ENCODE measurements at regions not wholly inside any gene's neighbourhood (a gene's known extent, or its start where the extent isn't known, plus 50 kb on each side); places are given as distances from the start of the nearest gene placed in this dataset.

DNA sequence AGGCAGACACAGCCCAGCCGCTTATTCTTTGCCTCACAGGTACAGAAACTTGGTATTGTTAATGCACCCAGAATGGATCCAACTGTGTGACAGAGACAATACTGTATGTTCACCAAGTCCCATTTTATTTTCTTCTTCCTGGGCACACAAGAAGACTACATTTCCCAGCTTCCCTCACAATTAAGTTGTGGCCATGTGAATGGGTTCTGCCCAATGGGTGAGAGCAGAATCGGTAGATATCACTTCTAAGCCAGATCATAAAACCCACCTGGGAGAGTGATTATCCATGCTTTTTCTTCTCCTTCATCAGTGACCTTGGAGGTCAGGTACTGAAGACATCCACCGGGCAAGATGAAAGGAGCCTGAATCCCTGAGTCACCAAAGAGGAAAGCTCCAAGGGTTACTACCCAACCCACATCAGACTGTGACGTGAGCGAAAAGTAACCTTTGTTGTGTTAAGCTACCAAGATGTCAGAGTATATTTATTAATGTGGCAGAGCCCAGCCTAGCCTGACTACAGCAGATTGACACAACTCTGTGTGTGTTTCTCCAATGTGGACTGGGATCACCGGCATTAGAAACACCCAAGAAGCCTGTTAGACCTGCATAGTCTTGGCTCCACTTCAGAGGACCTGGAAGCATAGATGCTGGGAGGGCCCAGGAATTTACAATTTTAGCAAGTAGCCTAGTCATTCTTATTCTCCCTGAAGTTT is 79.1 kb upstream of the GRIK3 start:
- CTCF ChIA-PET, result no interaction called here
- POLR2A ChIA-PET, result no interaction called here
- no peaks in the 10 kb centered on the region for H3K4me1 Mint-ChIP-seq
- H3K27ac Mint-ChIP-seq, result no peak overlapping the region
- no peaks in the 10 kb centered on the region for H3K27me3 Mint-ChIP-seq
- no peaks in the 10 kb centered on the region for H3K9me3 Mint-ChIP-seq
- no peak for DNase-seq
- H3K4me3 Mint-ChIP-seq, result no peak overlapping the region
- H3K36me3 Mint-ChIP-seq (ENCODE audit: low read depth), result no peaks in the 10 kb centered on the region

- Mint-ChIP-seq H3K4me1 (no peaks in the 10 kb centered on the region), H3K27me3 (peaks cover 5% of the 10 kb centered on the region), H3K27ac (no peak overlapping the region), H3K36me3 (ENCODE audit: low read depth) (no peaks in the 10 kb centered on the region), H3K4me3 (no peak overlapping the region), H3K9me3 (no peaks in the 10 kb centered on the region)
- DNase-seq, result no peak
- ChIA-PET CTCF (no interaction called here), POLR2A (no interaction called here)
These were observed 84.5 kb upstream of the GRIK3 start for GRCh38 chr1:37118790-37119189.

DNA sequence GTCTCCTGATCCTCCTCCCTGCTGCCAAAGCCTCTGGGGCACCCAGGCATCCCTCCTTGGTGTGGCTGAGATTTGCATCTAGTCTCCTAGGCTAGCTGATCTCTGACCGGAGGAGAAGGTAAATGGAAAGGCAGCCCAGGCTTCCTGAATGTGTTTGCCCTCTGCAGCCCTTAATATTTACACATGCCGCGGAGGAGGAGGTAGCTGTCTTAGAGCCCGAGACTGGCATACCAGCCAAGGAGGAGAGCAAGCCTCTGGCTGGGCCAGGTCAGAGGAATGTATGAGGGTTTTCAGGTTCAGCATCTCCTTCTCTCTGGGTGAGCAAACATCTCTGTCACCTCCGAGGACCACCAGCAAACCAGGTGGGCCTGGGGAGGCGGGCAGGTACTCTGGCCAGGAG is 86.0 kb upstream of the GRIK3 start:
- POLR2A ChIA-PET, result no interaction called here
- CTCF ChIA-PET, result no interaction called here
- H3K36me3 Mint-ChIP-seq (ENCODE audit: low read depth), result no peaks in the 10 kb centered on the region

GRCh38 chr1:37123276-37124115 is 89.2 kb upstream of the GRIK3 start:
- CTCF ChIA-PET, result no interaction called here
- Mint-ChIP-seq H3K4me1 (no peaks in the 10 kb centered on the region), H3K27ac (no peak overlapping the region), H3K36me3 (ENCODE audit: low read depth) (no peaks in the 10 kb centered on the region), H3K9me3 (no peaks in the 10 kb centered on the region), H3K4me3 (no peak overlapping the region), H3K27me3 (peaks cover 5% of the 10 kb centered on the region)
- POLR2A ChIA-PET, result no interaction called here
- no peak for DNase-seq

More for the DNA sequence above, 86.0 kb upstream of the GRIK3 start:
- no peak for DNase-seq
- H3K9me3 Mint-ChIP-seq, result no peaks in the 10 kb centered on the region
- H3K4me1 Mint-ChIP-seq, result no peaks in the 10 kb centered on the region
- H3K27me3 Mint-ChIP-seq, result peaks cover 5% of the 10 kb centered on the region
- H3K4me3 Mint-ChIP-seq, result no peak overlapping the region
- no peak overlapping the region for H3K27ac Mint-ChIP-seq

DNA sequence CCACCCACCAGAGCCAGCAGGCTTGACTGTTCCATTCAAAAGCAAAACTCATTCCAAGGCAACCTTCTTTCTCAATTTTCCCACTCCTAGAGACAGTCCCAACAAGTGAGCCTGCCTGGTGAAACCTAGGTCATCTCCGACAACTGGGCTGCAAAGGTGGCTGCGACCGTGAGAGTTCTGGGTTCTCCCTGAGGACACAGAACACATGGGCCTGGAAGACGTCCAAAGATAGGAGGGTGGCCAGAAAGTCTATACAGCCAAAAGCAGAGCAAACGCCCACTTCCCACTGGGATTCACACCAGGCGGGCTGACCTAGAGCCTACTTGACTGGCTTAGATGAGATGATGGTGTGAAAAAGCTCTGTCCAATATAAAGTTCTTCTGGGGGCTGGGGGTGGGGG is 90.2 kb upstream of the GRIK3 start:
- no peaks in the 10 kb centered on the region for H3K36me3 Mint-ChIP-seq (ENCODE audit: low read depth)
- CTCF ChIA-PET, result no interaction called here
- H3K4me3 Mint-ChIP-seq, result no peak overlapping the region
- no peaks in the 10 kb centered on the region for H3K9me3 Mint-ChIP-seq
- H3K4me1 Mint-ChIP-seq, result no peaks in the 10 kb centered on the region
- H3K27ac Mint-ChIP-seq, result no peak overlapping the region
- H3K27me3 Mint-ChIP-seq, result peaks cover 5% of the 10 kb centered on the region
- no peak for DNase-seq
- POLR2A ChIA-PET, result no interaction called here

DNA sequence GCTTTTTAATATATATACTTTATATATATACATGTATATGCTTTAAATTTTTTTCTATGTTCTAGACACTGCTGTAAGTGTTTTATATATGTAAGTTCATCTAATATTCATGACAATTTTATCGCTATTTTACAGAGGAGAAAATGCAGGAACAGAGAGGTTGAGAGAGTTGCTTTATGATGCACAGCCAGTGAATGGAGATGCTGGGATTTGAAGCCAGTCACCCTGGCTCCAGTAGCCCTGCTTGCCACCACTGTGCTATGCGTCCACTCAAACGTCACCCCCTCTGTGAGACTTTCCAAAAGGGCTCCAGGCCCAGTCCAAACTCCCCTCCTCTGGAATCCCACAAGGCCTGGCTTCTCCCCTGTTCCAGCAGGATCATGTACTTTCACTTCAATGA is 91.0 kb upstream of the GRIK3 start:
- Mint-ChIP-seq H3K36me3 (ENCODE audit: low read depth) (no peaks in the 10 kb centered on the region), H3K4me1 (no peaks in the 10 kb centered on the region), H3K27me3 (peaks cover 5% of the 10 kb centered on the region), H3K27ac (no peak overlapping the region), H3K4me3 (no peak overlapping the region), H3K9me3 (no peaks in the 10 kb centered on the region)
- no peak for DNase-seq
- ChIA-PET CTCF (no interaction called here), POLR2A (no interaction called here)

DNA sequence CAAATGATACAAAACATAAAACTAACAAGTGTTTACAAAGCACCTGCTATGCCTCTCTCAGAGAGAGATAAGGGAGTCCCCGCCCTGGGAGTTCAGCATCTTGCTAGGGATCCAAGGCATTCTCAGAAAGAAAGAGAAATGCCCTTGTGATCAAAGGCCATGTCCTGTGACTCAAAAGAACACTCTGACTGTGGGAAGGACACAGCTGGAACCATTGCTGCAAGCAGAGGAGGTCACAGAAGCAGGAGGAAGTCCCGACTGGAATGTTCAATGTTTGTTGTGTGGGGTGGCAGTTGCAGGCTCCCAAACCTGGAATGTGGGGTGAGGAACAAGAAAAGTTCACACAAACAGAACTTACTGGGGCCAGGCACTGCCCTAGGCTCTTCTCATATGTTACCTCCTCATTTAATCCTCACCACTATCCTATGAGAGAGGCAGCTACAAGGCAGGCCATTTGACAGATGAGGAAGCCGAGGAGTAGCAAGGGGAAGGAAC is 93.0 kb upstream of the GRIK3 start:
- Mint-ChIP-seq H3K27ac (no peak overlapping the region), H3K4me3 (no peak overlapping the region), H3K4me1 (no peaks in the 10 kb centered on the region), H3K36me3 (ENCODE audit: low read depth) (no peaks in the 10 kb centered on the region), H3K9me3 (no peaks in the 10 kb centered on the region), H3K27me3 (no peaks in the 10 kb centered on the region)
- ChIA-PET POLR2A (no interaction called here), CTCF (no interaction called here)
- DNase-seq, result no peak

- Mint-ChIP-seq H3K27me3 (no peaks in the 10 kb centered on the region), H3K27ac (no peak overlapping the region), H3K4me1 (no peaks in the 10 kb centered on the region), H3K9me3 (no peaks in the 10 kb centered on the region), H3K36me3 (ENCODE audit: low read depth) (no peaks in the 10 kb centered on the region), H3K4me3 (no peak overlapping the region)
- ChIA-PET POLR2A (no interaction called here), CTCF (no interaction called here)
- no peak for DNase-seq
These were observed 93.8 kb upstream of the GRIK3 start for GRCh38 chr1:37128091-37128490.

GRCh38 chr1:37130221-37130948 is 96.1 kb upstream of the GRIK3 start:
- CTCF ChIA-PET, result no interaction called here
- Mint-ChIP-seq H3K4me1 (no peaks in the 10 kb centered on the region), H3K36me3 (ENCODE audit: low read depth) (no peaks in the 10 kb centered on the region), H3K27ac (no peak overlapping the region), H3K27me3 (no peaks in the 10 kb centered on the region), H3K4me3 (no peak overlapping the region), H3K9me3 (no peaks in the 10 kb centered on the region)
- POLR2A ChIA-PET, result no interaction called here
- DNase-seq, result no peak

- ChIA-PET POLR2A (no interaction called here), CTCF (no interaction called here)
- H3K36me3 Mint-ChIP-seq (ENCODE audit: low read depth), result no peaks in the 10 kb centered on the region
- H3K4me1 Mint-ChIP-seq, result no peaks in the 10 kb centered on the region
- no peak overlapping the region for H3K27ac Mint-ChIP-seq
- no peak overlapping the region for H3K4me3 Mint-ChIP-seq
- no peaks in the 10 kb centered on the region for H3K27me3 Mint-ChIP-seq
- no peak for DNase-seq
- no peaks in the 10 kb centered on the region for H3K9me3 Mint-ChIP-seq
These were observed 97.0 kb upstream of the GRIK3 start for GRCh38 chr1:37131281-37131680.

DNA sequence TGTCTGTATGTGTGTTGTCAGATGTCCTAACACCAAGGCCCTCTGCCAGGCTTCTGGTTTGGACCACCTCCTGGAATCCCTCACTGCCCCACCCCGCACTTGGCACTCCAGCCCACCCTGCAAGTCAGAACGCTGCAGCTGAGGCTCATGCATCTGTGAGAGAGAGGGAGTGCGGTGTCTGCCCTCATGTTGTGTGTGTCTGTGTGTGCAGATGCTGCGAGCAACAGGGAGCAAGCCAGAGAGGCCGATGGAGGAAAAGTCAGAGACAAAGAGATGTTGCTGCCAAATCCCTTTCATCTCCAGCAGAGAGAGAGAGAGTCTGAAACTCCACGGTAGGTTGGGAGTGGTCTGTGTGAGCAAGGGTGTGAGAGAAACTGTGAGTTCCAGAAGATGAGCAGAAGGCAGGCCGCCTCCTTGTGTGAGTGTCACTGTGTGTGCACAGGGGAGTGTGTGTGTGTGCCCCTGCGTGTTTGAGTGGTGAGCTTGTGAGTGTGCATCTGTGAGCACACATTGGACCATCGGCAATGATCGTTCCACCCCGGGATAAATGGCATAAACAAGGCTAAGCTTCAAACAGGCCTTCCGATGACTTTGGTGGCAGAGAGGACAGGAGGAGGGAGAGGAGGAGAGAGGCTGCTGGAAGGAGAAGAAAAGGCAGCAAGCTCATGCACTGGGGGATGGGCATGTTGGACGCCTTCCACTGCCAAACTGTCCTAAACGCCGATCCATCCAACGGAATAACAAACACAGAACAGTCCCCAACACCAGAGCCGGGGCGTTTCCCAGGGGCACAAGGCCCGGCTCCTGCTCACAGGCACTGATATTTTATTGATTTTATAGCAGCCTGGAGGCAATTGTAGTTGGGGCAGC is 99.2 kb upstream of the GRIK3 start:
- Mint-ChIP-seq H3K27me3 (no peaks in the 10 kb centered on the region), H3K4me3 (no peak overlapping the region), H3K36me3 (ENCODE audit: low read depth) (no peaks in the 10 kb centered on the region), H3K4me1 (no peaks in the 10 kb centered on the region), H3K27ac (no peak overlapping the region), H3K9me3 (no peaks in the 10 kb centered on the region)
- ChIA-PET POLR2A (no interaction called here), CTCF (no interaction called here)
- no peak for DNase-seq

- no peak for DNase-seq
- H3K27me3 Mint-ChIP-seq, result no peaks in the 10 kb centered on the region
- no peak overlapping the region for H3K27ac Mint-ChIP-seq
- H3K4me3 Mint-ChIP-seq, result no peak overlapping the region
- H3K36me3 Mint-ChIP-seq (ENCODE audit: low read depth), result no peaks in the 10 kb centered on the region
- POLR2A ChIA-PET, result no interaction called here
- H3K4me1 Mint-ChIP-seq, result no peaks in the 10 kb centered on the region
- no peaks in the 10 kb centered on the region for H3K9me3 Mint-ChIP-seq
- CTCF ChIA-PET, result no interaction called here
These were observed 100.3 kb upstream of the GRIK3 start for GRCh38 chr1:37134599-37134998.

DNA sequence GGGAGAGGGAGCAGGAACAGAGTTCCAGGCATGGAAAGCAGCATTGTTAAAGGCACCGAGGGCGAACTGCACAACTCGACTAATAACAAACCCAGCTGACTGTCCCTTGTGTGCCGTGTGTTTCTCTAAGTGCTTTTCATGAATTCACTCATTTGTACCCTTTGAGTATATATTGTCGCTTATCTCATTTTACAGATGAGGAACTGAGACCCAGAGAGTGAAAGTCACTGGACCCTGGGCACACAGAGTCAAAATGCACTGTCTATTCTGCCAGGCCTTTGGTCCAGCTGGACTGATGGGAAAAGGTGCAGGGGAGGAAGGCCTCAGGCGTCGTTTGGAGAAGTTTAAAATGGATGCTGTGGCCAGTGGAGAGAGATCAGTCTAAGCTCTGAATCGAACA is 100.7 kb upstream of the GRIK3 start:
- Mint-ChIP-seq H3K27me3 (no peaks in the 10 kb centered on the region), H3K36me3 (ENCODE audit: low read depth) (no peaks in the 10 kb centered on the region), H3K4me3 (no peak overlapping the region), H3K4me1 (no peaks in the 10 kb centered on the region), H3K27ac (no peak overlapping the region), H3K9me3 (no peaks in the 10 kb centered on the region)
- no peak for DNase-seq
- POLR2A ChIA-PET, result no interaction called here
- CTCF ChIA-PET, result no interaction called here

All from activated CD4-positive, alpha-beta T cell treated with anti-CD3 and anti-CD28 coated beads, Interleukin-2, amount 10 ng/mL, durations not matched to agents 7 days and 5 days (primary cell).